H1 (cell line): ENCODE measurements at regions not wholly inside any gene's neighbourhood (a gene's known extent, or its start where the extent isn't known, plus 50 kb on each side); places are given as distances from the start of the nearest gene placed in this dataset.

Source experiments
- CHD7 ChIP-seq: fragments of 300-600 bp; sonication (generic); IDR thresholded peaks from 2 replicates; pipeline ENCODE4 v1.7.1; 2012; ENCODE audit warnings: low read length, moderate library complexity, mild to moderate bottlenecking, inconsistent platforms; ENCODE audit not compliant: insufficient replicate concordance
- HDAC2 ChIP-seq, 2 experiments: fragments of 300-600 bp in 1 of 2; sonication (generic) in 1 of 2; IDR thresholded peaks; 2 replicates each; pipeline ENCODE4 v1.6.1; 2011 to 2012; ENCODE audit warnings: low read depth in 2 of 2, low read length in 2 of 2, mild to moderate bottlenecking in 2 of 2, moderate library complexity in 2 of 2, borderline replicate concordance in 1 of 2, inconsistent platforms in 1 of 2
- HDAC6 ChIP-seq: IDR thresholded peaks from one replicate; pipeline ENCODE4 v1.7.1; 2012; ENCODE audit warnings: low read depth, mild to moderate bottlenecking, inconsistent platforms, low read length, moderate library complexity
- SP1 ChIP-seq: IDR thresholded peaks from 2 replicates; pipeline ENCODE4 v1.6.1; 2011; ENCODE audit warnings: low read depth, low read length
- USF2 ChIP-seq: IDR thresholded peaks from 2 replicates; pipeline ENCODE4 v1.6.1; 2011; ENCODE audit warnings: low read length, improper control_type of control experiment

GRCh38 chr15:31609906-31610305, 283.3 kb downstream of the KLF13 start (continued):
- no peak for TF ChIP-seq CHD7
- TF ChIP-seq HDAC2 (IDR thresholded peaks at IDR 0.05; ENCODE audit: borderline replicate concordance in 1 of 2, low read depth in 2 of 2, low read length in 2 of 2) = no peak
- TF ChIP-seq HDAC6 = no peak
- no peak for TF ChIP-seq SP1
- TF ChIP-seq USF2 = no peak
- TF ChIP-seq, all 59 proteins: peak for 0
